SK-N-SH treated with all-trans-retinoic acid at 6 μM for 48 hours (cell line): ENCODE measurements at regions not wholly inside any gene's neighbourhood (a gene's known extent, or its start where the extent isn't known, plus 50 kb on each side); places are given as distances from the start of the nearest gene placed in this dataset.

Experiments
- CSDC2 ChIP-seq: fragments of 250-450 bp; sonication (Bioruptor Pico); IDR thresholded peaks from 2 replicates; pipeline ENCODE4 v1.5.0; 2020; ENCODE audit warnings: mild to moderate bottlenecking, moderate library complexity
- GLIS3 ChIP-seq: fragments of 250-450 bp; sonication (Bioruptor Pico); IDR thresholded peaks from 2 replicates; pipeline ENCODE4 v1.5.0; 2020; ENCODE audit warnings: mild to moderate bottlenecking, moderate library complexity
- ISL1 ChIP-seq: fragments of 250-450 bp; sonication (Bioruptor Pico); IDR thresholded peaks from 2 replicates; pipeline ENCODE4 v2.1.2; 2022; ENCODE audit warnings: mild to moderate bottlenecking, moderate library complexity
- PATZ1 ChIP-seq: fragments of 250-450 bp; sonication (Bioruptor Pico); IDR thresholded peaks from 2 replicates; pipeline ENCODE4 v1.8.0; 2020; ENCODE audit warnings: mild to moderate bottlenecking, moderate library complexity, borderline replicate concordance
- TCF4 ChIP-seq: fragments of 250-450 bp; sonication (Bioruptor Pico); IDR thresholded peaks from 2 replicates; pipeline ENCODE4 v1.8.0; 2021; ENCODE audit warnings: mild to moderate bottlenecking, moderate library complexity, borderline replicate concordance
- ZFP3 ChIP-seq: fragments of 250-450 bp; sonication (Bioruptor Pico); IDR thresholded peaks from 2 replicates; pipeline ENCODE4 v1.5.0; 2020; ENCODE audit warnings: mild to moderate bottlenecking, moderate library complexity
- ZFP30 ChIP-seq: fragments of 450-650 bp; formaldehyde crosslinking; IDR thresholded peaks from 2 replicates; pipeline ENCODE4 v1.5.0; 2022; ENCODE audit warnings: mild to moderate bottlenecking, moderate library complexity
- ZNF70 ChIP-seq: fragments of 450-650 bp; formaldehyde crosslinking; IDR thresholded peaks from 2 replicates; pipeline ENCODE4 v1.5.0; 2020; ENCODE audit warnings: mild to moderate bottlenecking, moderate library complexity
- ZNF8 ChIP-seq: fragments of 450-650 bp; formaldehyde crosslinking; IDR thresholded peaks from 2 replicates; pipeline ENCODE4 v1.5.0; 2020; ENCODE audit warnings: mild to moderate bottlenecking, moderate library complexity
- TF ChIP-seq, protein P1 (sequence below): fragments of 250-450 bp; sonication (Bioruptor Pico); IDR thresholded peaks from 2 replicates; pipeline ENCODE4 v1.8.0; 2021; ENCODE audit warnings: low read depth, mild to moderate bottlenecking, moderate library complexity, borderline replicate concordance
- TF ChIP-seq, protein P2 (sequence below): fragments of 250-450 bp; sonication (Bioruptor Pico); IDR thresholded peaks from 2 replicates; pipeline ENCODE4 v1.5.0; 2020; ENCODE audit warnings: mild to moderate bottlenecking, moderate library complexity

GRCh38 chr3:65151666-65152065 is 463.9 kb upstream of the ADAMTS9 start:
- TF ChIP-seq GLIS3 (no peak), ISL1 (CRISPR knock-in tag) (no peak), ZNF70 (CRISPR knock-in tag) (no peak), ZNF8 (no peak), PATZ1 (CRISPR knock-in tag) (no peak), TCF4 (CRISPR knock-in tag) (no peak), ZFP30 (CRISPR knock-in tag) (no peak), ZFP3 (no peak), CSDC2 (CRISPR knock-in tag) (no peak)
- TF ChIP-seq, protein P1, sequence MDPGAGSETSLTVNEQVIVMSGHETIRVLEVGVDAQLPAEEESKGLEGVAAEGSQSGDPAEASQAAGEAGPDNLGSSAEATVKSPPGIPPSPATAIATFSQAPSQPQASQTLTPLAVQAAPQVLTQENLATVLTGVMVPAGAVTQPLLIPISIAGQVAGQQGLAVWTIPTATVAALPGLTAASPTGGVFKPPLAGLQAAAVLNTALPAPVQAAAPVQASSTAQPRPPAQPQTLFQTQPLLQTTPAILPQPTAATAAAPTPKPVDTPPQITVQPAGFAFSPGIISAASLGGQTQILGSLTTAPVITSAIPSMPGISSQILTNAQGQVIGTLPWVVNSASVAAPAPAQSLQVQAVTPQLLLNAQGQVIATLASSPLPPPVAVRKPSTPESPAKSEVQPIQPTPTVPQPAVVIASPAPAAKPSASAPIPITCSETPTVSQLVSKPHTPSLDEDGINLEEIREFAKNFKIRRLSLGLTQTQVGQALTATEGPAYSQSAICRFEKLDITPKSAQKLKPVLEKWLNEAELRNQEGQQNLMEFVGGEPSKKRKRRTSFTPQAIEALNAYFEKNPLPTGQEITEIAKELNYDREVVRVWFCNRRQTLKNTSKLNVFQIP (CRISPR knock-in tag) = no peak
- TF ChIP-seq, protein P2, sequence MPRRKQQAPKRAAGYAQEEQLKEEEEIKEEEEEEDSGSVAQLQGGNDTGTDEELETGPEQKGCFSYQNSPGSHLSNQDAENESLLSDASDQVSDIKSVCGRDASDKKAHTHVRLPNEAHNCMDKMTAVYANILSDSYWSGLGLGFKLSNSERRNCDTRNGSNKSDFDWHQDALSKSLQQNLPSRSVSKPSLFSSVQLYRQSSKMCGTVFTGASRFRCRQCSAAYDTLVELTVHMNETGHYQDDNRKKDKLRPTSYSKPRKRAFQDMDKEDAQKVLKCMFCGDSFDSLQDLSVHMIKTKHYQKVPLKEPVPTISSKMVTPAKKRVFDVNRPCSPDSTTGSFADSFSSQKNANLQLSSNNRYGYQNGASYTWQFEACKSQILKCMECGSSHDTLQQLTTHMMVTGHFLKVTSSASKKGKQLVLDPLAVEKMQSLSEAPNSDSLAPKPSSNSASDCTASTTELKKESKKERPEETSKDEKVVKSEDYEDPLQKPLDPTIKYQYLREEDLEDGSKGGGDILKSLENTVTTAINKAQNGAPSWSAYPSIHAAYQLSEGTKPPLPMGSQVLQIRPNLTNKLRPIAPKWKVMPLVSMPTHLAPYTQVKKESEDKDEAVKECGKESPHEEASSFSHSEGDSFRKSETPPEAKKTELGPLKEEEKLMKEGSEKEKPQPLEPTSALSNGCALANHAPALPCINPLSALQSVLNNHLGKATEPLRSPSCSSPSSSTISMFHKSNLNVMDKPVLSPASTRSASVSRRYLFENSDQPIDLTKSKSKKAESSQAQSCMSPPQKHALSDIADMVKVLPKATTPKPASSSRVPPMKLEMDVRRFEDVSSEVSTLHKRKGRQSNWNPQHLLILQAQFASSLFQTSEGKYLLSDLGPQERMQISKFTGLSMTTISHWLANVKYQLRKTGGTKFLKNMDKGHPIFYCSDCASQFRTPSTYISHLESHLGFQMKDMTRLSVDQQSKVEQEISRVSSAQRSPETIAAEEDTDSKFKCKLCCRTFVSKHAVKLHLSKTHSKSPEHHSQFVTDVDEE (CRISPR knock-in tag) = no peak
